ENCODE measurements at regions not wholly inside any gene's neighbourhood (a gene's known extent, or its start where the extent isn't known, plus 50 kb on each side); places are given as distances from the start of the nearest gene placed in this dataset.

DNA sequence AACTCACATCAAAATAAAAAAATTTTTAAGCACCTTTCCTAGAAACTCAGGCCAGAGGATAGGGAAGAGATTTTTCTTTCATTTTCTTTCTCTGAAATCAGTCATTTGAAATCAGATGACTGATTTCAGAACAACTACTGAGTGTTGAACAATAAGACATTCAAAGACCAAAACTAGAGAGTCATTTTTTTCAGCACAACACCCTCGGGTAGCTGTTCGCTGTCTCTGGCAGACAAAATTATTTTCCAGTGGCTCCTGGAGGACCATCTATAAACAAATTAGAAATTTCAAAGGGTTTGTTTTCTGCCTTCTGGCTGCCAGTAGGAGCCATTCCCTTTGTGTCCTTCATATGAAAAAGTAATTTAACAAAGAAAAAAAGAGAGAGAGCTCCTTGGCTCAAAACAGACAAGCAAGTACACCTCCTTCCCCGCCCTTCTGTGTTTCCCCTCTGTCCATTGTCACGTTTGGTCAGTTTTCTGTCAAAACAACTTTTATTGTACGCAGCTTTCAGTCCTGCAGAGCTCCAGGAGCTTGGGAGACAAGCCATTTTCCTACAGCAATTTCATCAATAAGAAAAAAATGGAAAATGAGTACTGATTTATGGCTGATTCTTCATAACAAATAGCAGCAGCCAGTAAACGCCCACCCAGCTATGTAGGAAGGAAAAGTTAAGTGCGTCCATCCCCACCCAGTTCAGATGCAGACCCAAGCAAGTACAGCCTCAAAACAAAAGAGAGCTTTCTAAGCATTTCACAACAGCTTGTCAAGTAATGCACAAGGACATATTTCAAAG, 405.2 kb downstream of the ZNF608 start:
- DNase-seq (ENCODE audit: low read depth, low spot score) (no peak), ATAC-seq (no peak)
- Histone ChIP-seq H4K20me1 (ENCODE audit: insufficient read depth) (no peaks in the 10 kb centered on the region), H3K9me2 (ENCODE audit: insufficient read depth) (no peaks in the 10 kb centered on the region), H3K27me3 (ENCODE audit: insufficient read depth, low read length) (no peaks in the 10 kb centered on the region), H2AFZ (ENCODE audit: low read depth, low read length, poor library complexity, severe bottlenecking) (no peak overlapping the region), H3K9ac (ENCODE audit: low read length) (no peak overlapping the region), H3K9me3 (ENCODE audit: control insufficient read depth in 1 of 2, insufficient read depth in 1 of 2, low read depth in 1 of 2, low read length in 2 of 2) (no peaks in the 10 kb centered on the region), H3K27ac (ENCODE audit: low read depth, low read length) (no peak overlapping the region), H3K79me2 (ENCODE audit: insufficient read depth, low read length) (no peaks in the 10 kb centered on the region), H3K4me1 (ENCODE audit: control insufficient read depth in 1 of 2, insufficient read depth in 2 of 2, low read length in 2 of 2) (no peaks in the 10 kb centered on the region), H3K36me3 (ENCODE audit: control insufficient read depth in 1 of 2, insufficient read depth in 2 of 2, low read length in 2 of 2) (no peaks in the 10 kb centered on the region), H3K4me3 (replicated peaks in 1 of 2; ENCODE audit: low read depth in 1 of 2, low read length in 2 of 2) (no peak overlapping the region), H3K4me2 (ENCODE audit: low read length) (no peak overlapping the region)
- intact Hi-C loops (cut with micrococcal nuclease), result no loop called here
- TF ChIP-seq RAD21 (IDR thresholded peaks at IDR 0.05; ENCODE audit: low read depth) (no peak), SRF (IDR thresholded peaks at IDR 0.05; ENCODE audit: low read depth) (no peak), TCF7L2 (IDR thresholded peaks at IDR 0.05; ENCODE audit: borderline replicate concordance, extremely low read depth, insufficient read depth, insufficient read length) (no peak), SP1 (IDR thresholded peaks at IDR 0.05; ENCODE audit: low read depth) (no peak), EZH2phosphoT487 (IDR thresholded peaks at IDR 0.05; ENCODE audit: borderline replicate concordance) (no peak), YY1 (IDR thresholded peaks at IDR 0.05; ENCODE audit: extremely low read depth, insufficient replicate concordance, low read depth, low read length) (no peak), SIN3A (IDR thresholded peaks at IDR 0.05; ENCODE audit: low read depth) (no peak), EZH2 (IDR thresholded peaks at IDR 0.05) (no peak), POLR2A (IDR thresholded peaks at IDR 0.05; ENCODE audit: borderline replicate concordance, extremely low read depth, insufficient read depth, insufficient read length) (no peak), EGR1 (IDR thresholded peaks at IDR 0.05; ENCODE audit: low read depth) (no peak), POLR2AphosphoS5 (IDR thresholded peaks at IDR 0.05; ENCODE audit: low read depth, low read length) (no peak), CBX3 (IDR thresholded peaks at IDR 0.05; ENCODE audit: low read depth) (no peak), ELF1 (IDR thresholded peaks at IDR 0.05; ENCODE audit: borderline replicate concordance, low read depth) (no peak), FOSL1 (IDR thresholded peaks at IDR 0.05; ENCODE audit: low read depth) (no peak), ZFX (IDR thresholded peaks at IDR 0.05) (no peak)
- TF ChIP-seq, protein P1, sequence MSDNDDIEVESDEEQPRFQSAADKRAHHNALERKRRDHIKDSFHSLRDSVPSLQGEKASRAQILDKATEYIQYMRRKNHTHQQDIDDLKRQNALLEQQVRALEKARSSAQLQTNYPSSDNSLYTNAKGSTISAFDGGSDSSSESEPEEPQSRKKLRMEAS (IDR thresholded peaks at IDR 0.05), result no peak
- TF ChIP-seq, protein P2, sequence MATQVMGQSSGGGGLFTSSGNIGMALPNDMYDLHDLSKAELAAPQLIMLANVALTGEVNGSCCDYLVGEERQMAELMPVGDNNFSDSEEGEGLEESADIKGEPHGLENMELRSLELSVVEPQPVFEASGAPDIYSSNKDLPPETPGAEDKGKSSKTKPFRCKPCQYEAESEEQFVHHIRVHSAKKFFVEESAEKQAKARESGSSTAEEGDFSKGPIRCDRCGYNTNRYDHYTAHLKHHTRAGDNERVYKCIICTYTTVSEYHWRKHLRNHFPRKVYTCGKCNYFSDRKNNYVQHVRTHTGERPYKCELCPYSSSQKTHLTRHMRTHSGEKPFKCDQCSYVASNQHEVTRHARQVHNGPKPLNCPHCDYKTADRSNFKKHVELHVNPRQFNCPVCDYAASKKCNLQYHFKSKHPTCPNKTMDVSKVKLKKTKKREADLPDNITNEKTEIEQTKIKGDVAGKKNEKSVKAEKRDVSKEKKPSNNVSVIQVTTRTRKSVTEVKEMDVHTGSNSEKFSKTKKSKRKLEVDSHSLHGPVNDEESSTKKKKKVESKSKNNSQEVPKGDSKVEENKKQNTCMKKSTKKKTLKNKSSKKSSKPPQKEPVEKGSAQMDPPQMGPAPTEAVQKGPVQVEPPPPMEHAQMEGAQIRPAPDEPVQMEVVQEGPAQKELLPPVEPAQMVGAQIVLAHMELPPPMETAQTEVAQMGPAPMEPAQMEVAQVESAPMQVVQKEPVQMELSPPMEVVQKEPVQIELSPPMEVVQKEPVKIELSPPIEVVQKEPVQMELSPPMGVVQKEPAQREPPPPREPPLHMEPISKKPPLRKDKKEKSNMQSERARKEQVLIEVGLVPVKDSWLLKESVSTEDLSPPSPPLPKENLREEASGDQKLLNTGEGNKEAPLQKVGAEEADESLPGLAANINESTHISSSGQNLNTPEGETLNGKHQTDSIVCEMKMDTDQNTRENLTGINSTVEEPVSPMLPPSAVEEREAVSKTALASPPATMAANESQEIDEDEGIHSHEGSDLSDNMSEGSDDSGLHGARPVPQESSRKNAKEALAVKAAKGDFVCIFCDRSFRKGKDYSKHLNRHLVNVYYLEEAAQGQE (IDR thresholded peaks at IDR 0.05; ENCODE audit: low read depth), result no peak
- TF ChIP-seq, protein P3, sequence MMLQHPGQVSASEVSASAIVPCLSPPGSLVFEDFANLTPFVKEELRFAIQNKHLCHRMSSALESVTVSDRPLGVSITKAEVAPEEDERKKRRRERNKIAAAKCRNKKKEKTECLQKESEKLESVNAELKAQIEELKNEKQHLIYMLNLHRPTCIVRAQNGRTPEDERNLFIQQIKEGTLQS (IDR thresholded peaks at IDR 0.05), result no peak
- ChIA-PET RAD21 (ENCODE audit: low non-redundant PET in 1 of 2, low total read pairs in 2 of 2, uncharacterized antibody in 2 of 2, unreplicated experiment in 2 of 2) (no interaction called here), POLR2A (no interaction called here), CTCF (no interaction called here)
- BruUV-seq (replicated peaks), result no TSS peak

All from HCT116 (cell line).